Peyer's patch (tissue), 4 donors: ENCODE measurements at regions not wholly inside any gene's neighbourhood (a gene's known extent, or its start where the extent isn't known, plus 50 kb on each side); places are given as distances from the start of the nearest gene placed in this dataset.
"Not testable (repeated sequence)": the region's sequence is repeated elsewhere in the genome, so short reads cannot be mapped to it uniquely, and the experiment has no call there.

Experiments used
- DNase-seq, 3 donors: peaks; one replicate each; pipeline ENCODE4 v3.0.0-alpha.2; 2017 to 2019
- H3K27ac ChIP-seq, 4 donors: fragments of 200-600 bp; sonication (generic); one replicate each; pipeline ENCODE4 v1.5.1; 2016 to 2019
- H3K27me3 ChIP-seq, 2 donors: fragments of 200-600 bp; sonication (generic); one replicate each; pipeline ENCODE4 v1.5.1; 2019
- H3K36me3 ChIP-seq, 3 donors: fragments of 200-600 bp; sonication (generic); one replicate each; pipeline ENCODE4 v1.5.1; 2016 to 2019
- H3K4me1 ChIP-seq, 4 donors: fragments of 200-600 bp; sonication (generic); one replicate each; pipeline ENCODE4 v1.5.1; 2016 to 2019
- H3K4me3 ChIP-seq, 4 donors: fragments of 200-600 bp; sonication (generic); 1 replicate in 3 of 4; 2 replicates in 1 of 4; pipeline ENCODE4 v1.5.1; 2016 to 2019; ENCODE audit warnings: mild to moderate bottlenecking in 1 of 4
- H3K9me3 ChIP-seq, 4 donors: fragments of 200-600 bp; sonication (generic); one replicate each; pipeline ENCODE4 v1.5.1; 2016 to 2019; ENCODE audit warnings: mild to moderate bottlenecking in 1 of 4
- CTCF ChIP-seq, 6 experiments: fragments of 450-650 bp in 4 of 6; fragments of 200-600 bp in 2 of 6; sonication (generic) in 1 of 6; IDR thresholded peaks; one replicate each; pipeline ENCODE4 v1.5.1; 2017 to 2019; ENCODE audit warnings: antibody characterized with exemption in 6 of 6, mild to moderate bottlenecking in 3 of 6, moderate library complexity in 1 of 6
- POLR2A ChIP-seq, 2 donors: fragments of 450-650 bp; IDR thresholded peaks; one replicate each; pipeline ENCODE4 v1.5.1; 2017; ENCODE audit warnings: antibody characterized with exemption in 2 of 2, mild to moderate bottlenecking in 2 of 2, moderate library complexity in 2 of 2

GRCh38 chr12:75943730-75944096, 87.9 kb downstream of the PHLDA1 start:
- Histone ChIP-seq H3K4me3 (no peak overlapping the region), H3K9me3 (no peaks in the 10 kb centered on the region), H3K27me3 (no peaks in the 10 kb centered on the region), H3K27ac (peak overlapping the region in 3 of 4 donors; percentile 24 to 68 (median 36)), H3K36me3 (no peaks in the 10 kb centered on the region), H3K4me1 (peaks cover 0 to 11% (median 0%) of the 10 kb centered on the region in 4 donors)
- DNase-seq: no peak
- TF ChIP-seq CTCF (IDR thresholded peaks at IDR 0.05) (no peak), POLR2A (IDR thresholded peaks at IDR 0.05) (no peak)

- DNase-seq, H3K27ac ChIP-seq, H3K27me3 ChIP-seq, H3K9me3 ChIP-seq, H3K36me3 ChIP-seq, H3K4me3 ChIP-seq: not testable (repeated sequence)
- peaks cover 0 to 11% (median 0%) of the 10 kb centered on the region in 4 donors for H3K4me1 ChIP-seq
These were observed 89.9 kb downstream of the PHLDA1 start for GRCh38 chr12:75941661-75942060.

- peaks cover 0 to 7% (median 0%) of the 10 kb centered on the region in 4 donors for H3K4me1 ChIP-seq
- no peak overlapping the region for H3K27ac ChIP-seq
- no peak for DNase-seq
- H3K9me3 ChIP-seq: no peaks in the 10 kb centered on the region
- no peak for TF ChIP-seq CTCF (IDR thresholded peaks at IDR 0.05)
- no peak for TF ChIP-seq POLR2A (IDR thresholded peaks at IDR 0.05)
- no peak overlapping the region for H3K4me3 ChIP-seq
- H3K27me3 ChIP-seq: no peaks in the 10 kb centered on the region
- no peaks in the 10 kb centered on the region for H3K36me3 ChIP-seq
These were observed 92.4 kb downstream of the PHLDA1 start for GRCh38 chr12:75939016-75939642.

- no peak for DNase-seq
- Histone ChIP-seq H3K36me3 (no peaks in the 10 kb centered on the region), H3K27ac (no peak overlapping the region), H3K4me3 (no peak overlapping the region), H3K4me1 (no peaks in the 10 kb centered on the region), H3K9me3 (no peaks in the 10 kb centered on the region), H3K27me3 (no peaks in the 10 kb centered on the region)
- no peak for TF ChIP-seq POLR2A (IDR thresholded peaks at IDR 0.05)
- TF ChIP-seq CTCF (IDR thresholded peaks at IDR 0.05): no peak
These were observed 93.4 kb downstream of the PHLDA1 start for GRCh38 chr12:75938189-75938588.

GRCh38 chr12:75937486-75937885, 94.1 kb downstream of the PHLDA1 start:
- TF ChIP-seq POLR2A (IDR thresholded peaks at IDR 0.05) (no peak), CTCF (IDR thresholded peaks at IDR 0.05) (no peak)
- H3K4me3 ChIP-seq: no peak overlapping the region
- no peak for DNase-seq
- H3K27me3 ChIP-seq: no peaks in the 10 kb centered on the region
- no peaks in the 10 kb centered on the region for H3K4me1 ChIP-seq
- no peaks in the 10 kb centered on the region for H3K9me3 ChIP-seq
- no peak overlapping the region for H3K27ac ChIP-seq
- H3K36me3 ChIP-seq: no peaks in the 10 kb centered on the region

GRCh38 chr12:75936515-75937440, 94.8 kb downstream of the PHLDA1 start:
- TF ChIP-seq CTCF (IDR thresholded peaks at IDR 0.05) (no peak), POLR2A (IDR thresholded peaks at IDR 0.05) (no peak)
- Histone ChIP-seq H3K4me1 (no peaks in the 10 kb centered on the region), H3K27me3 (no peaks in the 10 kb centered on the region), H3K4me3 (no peak overlapping the region), H3K36me3 (no peaks in the 10 kb centered on the region), H3K27ac (no peak overlapping the region), H3K9me3 (no peaks in the 10 kb centered on the region)
- no peak for DNase-seq
